ENCODE measurements at regions not wholly inside any gene's neighbourhood (a gene's known extent, or its start where the extent isn't known, plus 50 kb on each side); places are given as distances from the start of the nearest gene placed in this dataset.

DNA sequence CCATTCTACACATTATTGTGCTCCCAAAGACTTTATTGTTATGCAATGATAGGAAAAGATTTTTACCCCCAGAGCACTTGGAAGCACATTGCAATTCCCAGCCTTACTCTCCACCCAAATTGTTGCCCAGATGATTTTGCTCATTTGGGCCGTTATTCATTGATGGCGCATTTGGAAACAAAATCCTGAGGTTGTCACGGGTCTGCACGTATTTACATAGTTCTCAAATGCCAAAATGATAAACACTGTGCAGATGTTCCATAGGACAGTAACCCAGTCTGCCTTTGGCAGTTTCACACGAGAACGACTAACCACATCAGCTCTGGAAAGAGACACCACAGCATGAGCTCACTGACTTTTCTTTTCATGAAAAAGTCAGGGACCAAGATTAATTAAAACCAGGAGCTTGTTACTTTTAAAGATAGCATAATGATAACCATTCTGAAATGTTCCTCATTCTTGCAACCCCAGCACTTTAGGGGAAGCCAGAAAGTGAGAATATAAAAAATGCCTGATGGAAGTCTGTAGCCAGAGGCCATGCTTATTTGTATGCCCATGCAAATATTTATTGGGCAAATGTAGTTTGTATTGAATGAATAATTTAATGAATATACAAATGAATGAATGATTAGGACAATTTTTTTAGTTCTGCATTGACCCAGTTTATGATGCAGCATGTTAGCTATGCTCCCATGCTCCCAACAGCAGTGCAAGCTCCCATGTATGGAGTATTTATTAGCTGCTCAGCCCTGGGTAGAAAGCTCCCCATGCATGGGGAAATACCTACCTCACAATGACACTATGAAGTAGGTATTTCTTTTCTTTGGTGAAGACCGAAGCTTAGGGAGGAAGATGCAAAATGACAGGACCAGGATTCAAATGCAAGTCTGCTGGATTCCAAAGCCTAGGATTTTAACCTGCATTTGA lies 84.6 kb downstream of the MAIP1 start:
- Mint-ChIP-seq H3K36me3 (ENCODE audit: low read depth) (peaks cover 5% of the 10 kb centered on the region), H3K27me3 (ENCODE audit: low read depth) (no peaks in the 10 kb centered on the region), H3K4me3 (no peak overlapping the region), H3K9me3 (peaks cover 20% of the 10 kb centered on the region), H3K27ac (peak overlapping the region; percentile 51 to 60 (median 60)), H3K4me1 (peaks cover 31% of the 10 kb centered on the region)
- TF ChIP-seq, protein P1, sequence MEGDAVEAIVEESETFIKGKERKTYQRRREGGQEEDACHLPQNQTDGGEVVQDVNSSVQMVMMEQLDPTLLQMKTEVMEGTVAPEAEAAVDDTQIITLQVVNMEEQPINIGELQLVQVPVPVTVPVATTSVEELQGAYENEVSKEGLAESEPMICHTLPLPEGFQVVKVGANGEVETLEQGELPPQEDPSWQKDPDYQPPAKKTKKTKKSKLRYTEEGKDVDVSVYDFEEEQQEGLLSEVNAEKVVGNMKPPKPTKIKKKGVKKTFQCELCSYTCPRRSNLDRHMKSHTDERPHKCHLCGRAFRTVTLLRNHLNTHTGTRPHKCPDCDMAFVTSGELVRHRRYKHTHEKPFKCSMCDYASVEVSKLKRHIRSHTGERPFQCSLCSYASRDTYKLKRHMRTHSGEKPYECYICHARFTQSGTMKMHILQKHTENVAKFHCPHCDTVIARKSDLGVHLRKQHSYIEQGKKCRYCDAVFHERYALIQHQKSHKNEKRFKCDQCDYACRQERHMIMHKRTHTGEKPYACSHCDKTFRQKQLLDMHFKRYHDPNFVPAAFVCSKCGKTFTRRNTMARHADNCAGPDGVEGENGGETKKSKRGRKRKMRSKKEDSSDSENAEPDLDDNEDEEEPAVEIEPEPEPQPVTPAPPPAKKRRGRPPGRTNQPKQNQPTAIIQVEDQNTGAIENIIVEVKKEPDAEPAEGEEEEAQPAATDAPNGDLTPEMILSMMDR (IDR thresholded peaks at IDR 0.05; ENCODE audit: unreplicated experiment in 3 of 3): no peak

DNA sequence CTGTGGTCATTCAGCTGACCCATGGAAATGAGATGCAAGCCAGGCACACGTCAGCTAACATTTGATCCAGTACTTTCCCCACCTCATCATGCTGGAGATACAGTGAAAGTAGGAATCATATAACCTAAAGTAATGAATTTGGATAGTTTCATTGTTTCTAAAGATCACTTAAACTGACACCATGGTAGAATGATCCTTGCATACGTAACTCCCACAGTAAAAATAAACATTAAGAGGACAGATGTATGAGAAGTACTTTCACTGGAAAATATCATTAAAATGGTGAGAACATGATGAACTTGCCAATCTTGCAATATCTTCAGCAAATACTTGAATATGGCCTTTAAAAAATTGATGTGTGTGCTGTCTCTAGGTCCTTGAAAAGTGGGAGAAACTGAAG lies 85.4 kb downstream of the MAIP1 start:
- Mint-ChIP-seq H3K9me3 (peaks cover 22% of the 10 kb centered on the region), H3K36me3 (ENCODE audit: low read depth) (peaks cover 10% of the 10 kb centered on the region), H3K27ac (peak overlapping the region in 1 of 3 experiments; percentile 45), H3K4me3 (no peak overlapping the region), H3K4me1 (peaks cover 31% of the 10 kb centered on the region), H3K27me3 (ENCODE audit: low read depth) (no peaks in the 10 kb centered on the region)
- TF ChIP-seq, protein P1 (IDR thresholded peaks at IDR 0.05; ENCODE audit: unreplicated experiment in 3 of 3): no peak

DNA sequence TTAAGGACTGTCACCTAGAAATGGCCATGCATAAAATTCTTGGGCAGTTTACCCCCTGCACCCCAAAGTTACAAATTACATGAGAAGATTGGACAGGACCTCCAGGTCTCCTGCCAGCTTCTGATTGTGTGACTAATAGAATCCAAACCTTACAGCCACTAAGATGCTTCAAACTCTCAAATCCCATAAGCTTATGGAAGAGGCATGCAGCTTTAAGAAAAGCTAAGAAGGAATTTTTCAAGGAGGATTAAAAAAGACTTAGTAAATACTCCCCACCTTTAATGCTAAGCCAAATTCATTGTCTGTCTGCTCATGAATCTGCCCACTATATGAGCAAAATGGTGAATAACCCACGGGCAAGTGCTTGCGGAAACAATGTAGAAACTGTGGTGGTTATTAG lies 86.3 kb downstream of the MAIP1 start:
- Mint-ChIP-seq H3K27me3 (ENCODE audit: low read depth) (no peaks in the 10 kb centered on the region), H3K36me3 (ENCODE audit: low read depth) (peaks cover 13% of the 10 kb centered on the region), H3K4me1 (peaks cover 31% of the 10 kb centered on the region), H3K9me3 (peaks cover 29% of the 10 kb centered on the region), H3K27ac (peak overlapping the region in 1 of 3 experiments; percentile 45), H3K4me3 (no peak overlapping the region)
- TF ChIP-seq, protein P1 (IDR thresholded peaks at IDR 0.05; ENCODE audit: unreplicated experiment in 3 of 3): no peak

DNA sequence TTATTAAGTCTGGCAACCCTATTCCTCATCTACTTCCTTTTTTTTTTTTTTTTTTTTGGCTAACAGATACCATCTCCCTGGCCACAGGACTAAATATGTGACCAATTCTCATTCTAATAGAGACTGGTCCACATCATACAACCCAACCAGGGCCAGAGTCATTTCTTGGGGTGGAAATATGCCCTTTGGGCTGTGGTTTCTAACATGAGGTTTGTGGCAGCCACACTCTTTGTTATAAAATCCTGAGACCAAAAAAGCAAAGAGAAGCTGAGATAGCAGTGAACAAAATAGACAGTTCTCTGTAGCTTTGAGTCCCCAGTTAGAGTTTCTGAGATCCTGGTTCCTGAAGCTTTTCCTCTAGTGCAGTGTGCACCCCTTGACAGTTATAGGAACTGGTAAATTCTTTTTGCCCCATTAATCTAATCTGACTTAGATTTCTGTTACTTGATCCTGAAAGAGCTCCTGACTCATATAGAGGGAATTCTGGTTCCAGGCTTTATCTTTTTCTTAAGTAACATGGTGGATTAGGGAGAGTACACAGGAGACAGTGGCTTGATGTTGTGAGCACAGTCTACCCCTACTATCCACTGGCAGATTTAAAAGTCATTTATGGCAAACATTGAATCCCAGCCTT lies 86.8 kb downstream of the MAIP1 start:
- Mint-ChIP-seq H3K27me3 (ENCODE audit: low read depth) (no peaks in the 10 kb centered on the region), H3K4me1 (peaks cover 31% of the 10 kb centered on the region), H3K36me3 (ENCODE audit: low read depth) (peaks cover 13% of the 10 kb centered on the region), H3K27ac (no peak overlapping the region), H3K4me3 (no peak overlapping the region), H3K9me3 (peaks cover 30% of the 10 kb centered on the region)
- TF ChIP-seq, protein P1 (IDR thresholded peaks at IDR 0.05; ENCODE audit: unreplicated experiment in 3 of 3): no peak

DNA sequence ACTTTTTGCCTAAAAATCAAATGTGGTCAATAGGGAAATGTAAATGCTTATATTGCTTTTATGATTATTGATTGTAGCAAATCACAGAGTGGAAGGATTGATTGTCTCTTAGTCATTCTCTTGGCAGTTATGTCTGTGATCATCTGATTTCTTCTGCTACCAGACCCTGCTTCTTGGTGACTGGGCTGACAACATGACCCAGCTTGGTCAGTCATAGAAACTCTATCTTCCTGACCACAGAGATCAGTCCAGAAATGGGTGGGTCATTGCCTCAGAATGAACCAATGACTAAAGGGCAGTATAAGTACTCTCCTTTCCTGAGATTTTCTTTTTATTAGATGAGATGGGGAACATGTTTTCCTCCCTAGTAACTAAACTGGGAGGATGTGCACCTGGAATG lies 87.6 kb downstream of the MAIP1 start:
- no peaks in the 10 kb centered on the region for H3K27me3 Mint-ChIP-seq (ENCODE audit: low read depth)
- H3K27ac Mint-ChIP-seq: no peak overlapping the region

More for the DNA sequence above, 87.6 kb downstream of the MAIP1 start:
- peaks cover 30% of the 10 kb centered on the region for H3K9me3 Mint-ChIP-seq
- H3K4me3 Mint-ChIP-seq: no peak overlapping the region
- peaks cover 31% of the 10 kb centered on the region for H3K4me1 Mint-ChIP-seq
- TF ChIP-seq, protein P1 (IDR thresholded peaks at IDR 0.05; ENCODE audit: unreplicated experiment in 3 of 3): no peak
- H3K36me3 Mint-ChIP-seq (ENCODE audit: low read depth): peaks cover 13% of the 10 kb centered on the region

Measured in nephron (organoid).